HG02588 (cell line): ENCODE measurements at regions not wholly inside any gene's neighbourhood (a gene's known extent, or its start where the extent isn't known, plus 50 kb on each side); places are given as distances from the start of the nearest gene placed in this dataset.
"Not testable (repeated sequence)": the region's sequence is repeated elsewhere in the genome, so short reads cannot be mapped to it uniquely, and the experiment has no call there.

Experiments used
- ATAC-seq: cut with Tn5 transposase; IDR thresholded peaks from one replicate; pipeline ENCODE4 v1.9.1; 2021; ENCODE audit warnings: mild to moderate bottlenecking, moderate library complexity; ENCODE audit not compliant: unreplicated experiment

DNA sequence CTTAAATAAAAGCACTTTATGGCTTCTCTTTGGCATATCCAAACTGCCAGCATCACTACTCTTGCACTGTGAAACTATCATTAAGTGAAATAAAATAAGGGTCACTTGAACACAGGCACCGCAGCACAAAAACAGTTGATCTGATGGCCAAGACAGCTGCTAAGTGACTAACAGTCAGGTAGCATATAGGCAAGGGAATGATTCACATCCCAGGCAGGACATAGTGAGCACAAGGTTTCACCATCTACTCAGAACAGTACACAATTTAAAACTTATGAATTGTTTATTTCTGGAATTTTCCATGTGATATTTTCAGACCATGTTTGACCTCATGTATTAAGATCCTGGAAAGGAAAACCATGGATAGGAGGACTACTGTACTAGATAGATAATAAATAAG, 214.2 kb downstream of the MREG start:
- ATAC-seq: no peak

DNA sequence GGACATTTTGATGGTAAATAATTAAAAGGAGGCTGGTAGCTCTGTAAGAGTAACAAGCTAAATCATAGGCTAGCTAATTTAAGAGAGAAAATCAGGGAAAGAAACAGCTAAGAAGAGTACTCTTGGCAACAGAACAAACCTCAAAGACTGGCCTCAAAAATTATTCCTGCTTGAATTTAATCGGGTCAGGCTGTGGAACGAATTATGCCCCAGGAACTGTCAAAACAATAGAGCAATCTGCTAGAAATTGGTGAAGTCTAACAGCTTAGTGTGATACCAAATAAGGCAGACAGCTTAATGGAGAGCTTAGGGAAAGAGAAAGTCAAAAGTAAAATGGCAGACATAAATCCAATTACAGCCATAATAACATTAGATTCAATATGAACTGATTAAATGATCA, 215.7 kb downstream of the MREG start:
- ATAC-seq: no peak

DNA sequence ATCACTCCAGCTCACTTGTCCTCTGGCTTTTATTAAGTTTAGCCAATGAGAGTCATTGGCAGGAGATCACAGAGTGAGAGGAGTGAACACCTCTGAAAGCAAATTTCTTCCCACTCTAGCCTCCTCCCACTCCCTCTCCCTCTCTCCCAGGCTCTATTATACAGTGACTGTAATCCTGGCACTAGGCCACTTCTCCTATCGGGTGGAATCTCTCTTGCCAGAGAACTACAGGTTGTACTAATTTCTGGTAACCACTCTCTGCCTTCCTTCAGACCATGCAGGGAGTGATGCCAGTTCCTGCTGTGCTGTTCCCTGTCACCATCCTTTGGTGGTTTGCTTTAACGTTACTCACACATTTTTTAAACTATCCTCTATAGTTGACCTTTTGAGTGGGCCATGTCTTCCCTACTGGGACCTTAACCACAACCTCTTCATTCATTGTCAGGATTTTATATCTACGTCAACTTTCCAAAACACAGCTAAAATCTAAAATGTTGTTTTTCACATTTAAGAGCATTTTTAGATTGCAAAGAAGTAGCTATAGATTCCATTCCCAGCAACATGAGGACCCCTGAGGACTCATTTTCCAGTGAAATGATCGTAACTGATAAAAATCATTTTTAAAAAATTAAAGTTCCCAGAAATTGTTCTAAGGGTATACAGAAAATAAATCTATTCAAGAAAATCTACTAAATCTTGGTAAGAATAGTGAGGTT, 217.1 kb downstream of the MREG start:
- no peak for ATAC-seq

DNA sequence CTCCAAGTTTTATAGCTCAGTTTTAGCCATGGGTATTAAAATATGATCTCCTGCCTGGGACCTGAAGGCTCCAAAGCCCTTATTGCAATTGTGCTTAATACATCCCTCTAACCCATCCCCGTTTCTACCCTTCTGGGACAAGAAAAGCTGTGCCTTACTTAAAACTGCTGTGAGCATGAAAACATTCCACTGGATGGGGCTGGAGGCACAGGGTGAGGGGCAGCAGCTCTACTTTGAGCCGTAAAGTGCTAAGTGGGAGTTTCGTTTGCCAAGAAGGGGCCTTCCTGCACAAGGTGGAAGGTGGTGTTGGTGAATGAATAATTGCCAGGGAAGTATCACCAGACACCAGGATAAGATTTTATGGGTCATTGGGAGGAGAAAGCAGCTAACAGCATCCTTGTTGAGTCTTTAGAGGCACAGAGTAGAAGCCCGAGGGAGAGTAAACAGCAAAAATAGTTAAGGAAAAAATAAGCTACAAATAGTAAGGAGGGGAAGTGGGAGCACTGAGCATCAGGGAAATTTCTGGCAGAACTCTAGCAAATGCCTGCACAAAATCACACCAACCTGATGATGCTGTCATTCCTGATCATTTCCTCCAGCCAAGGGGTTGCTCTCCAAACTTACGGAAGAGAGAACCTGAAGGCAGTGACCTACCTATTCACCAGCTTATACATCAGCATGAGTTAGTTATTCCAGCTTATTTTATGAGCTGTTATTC, 218.4 kb downstream of the MREG start:
- no peak for ATAC-seq

DNA sequence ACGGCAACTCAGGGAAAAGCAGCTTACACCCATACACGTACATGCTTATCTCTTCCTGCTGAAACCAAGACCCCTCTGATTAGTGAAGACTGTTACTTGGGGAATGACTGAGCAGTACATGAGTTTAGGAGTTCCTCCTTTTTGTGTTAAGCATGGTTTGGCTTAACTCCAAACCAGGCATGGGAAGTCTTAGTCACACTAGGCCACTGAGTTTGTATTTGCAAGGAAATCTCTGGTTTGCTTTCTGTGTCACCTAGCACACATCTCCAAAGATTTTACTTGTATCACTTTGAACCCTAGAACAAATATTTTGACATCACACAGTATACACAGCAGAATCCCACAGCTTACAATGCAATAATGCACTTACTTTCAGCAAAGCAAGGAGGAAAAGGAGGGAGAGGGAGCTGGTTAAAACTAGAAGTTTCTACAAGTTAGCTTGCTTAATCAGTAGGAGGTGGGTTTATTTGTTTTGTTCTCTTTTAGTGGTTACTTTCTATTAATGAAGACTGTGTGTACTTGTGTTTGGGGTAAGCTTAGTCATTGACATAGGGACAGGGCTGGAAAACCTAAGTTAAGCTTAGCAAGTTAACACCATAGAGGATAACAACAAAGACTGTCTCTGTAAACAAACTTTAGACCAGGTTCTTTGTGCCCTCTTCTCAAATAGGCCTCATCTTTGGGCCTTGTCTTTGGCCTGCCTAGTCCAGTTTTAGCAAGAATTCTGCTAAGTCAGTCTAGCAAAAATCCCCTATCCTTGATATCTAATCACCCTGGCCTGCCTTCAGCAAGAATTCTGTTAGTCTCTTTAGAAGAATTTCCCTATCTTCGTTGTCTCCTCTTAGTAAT, 219.4 kb downstream of the MREG start:
- peak; percentile 42 for ATAC-seq

DNA sequence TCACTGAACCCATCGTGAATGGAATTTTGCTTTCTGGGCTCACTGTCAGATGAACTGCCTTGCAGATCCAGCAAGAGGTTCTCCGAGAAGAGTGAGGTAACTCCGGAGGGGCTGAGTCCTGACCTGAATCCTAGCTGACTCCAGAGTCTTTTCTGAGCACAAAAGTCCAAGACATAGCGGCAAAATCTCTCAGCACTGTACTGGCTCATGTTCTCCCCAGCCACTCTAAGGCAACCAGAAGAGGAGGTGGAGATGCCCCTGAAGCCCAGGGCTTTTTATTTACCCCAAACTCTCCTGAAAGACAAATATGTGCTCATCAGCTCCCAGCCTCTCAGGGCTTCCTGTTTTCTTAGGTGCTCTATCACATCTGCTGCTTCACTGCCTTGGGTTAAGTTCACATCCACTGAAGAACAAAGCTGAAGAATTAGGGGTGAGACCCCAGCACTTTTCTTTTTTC, 221.8 kb downstream of the MREG start:
- ATAC-seq: no peak

DNA sequence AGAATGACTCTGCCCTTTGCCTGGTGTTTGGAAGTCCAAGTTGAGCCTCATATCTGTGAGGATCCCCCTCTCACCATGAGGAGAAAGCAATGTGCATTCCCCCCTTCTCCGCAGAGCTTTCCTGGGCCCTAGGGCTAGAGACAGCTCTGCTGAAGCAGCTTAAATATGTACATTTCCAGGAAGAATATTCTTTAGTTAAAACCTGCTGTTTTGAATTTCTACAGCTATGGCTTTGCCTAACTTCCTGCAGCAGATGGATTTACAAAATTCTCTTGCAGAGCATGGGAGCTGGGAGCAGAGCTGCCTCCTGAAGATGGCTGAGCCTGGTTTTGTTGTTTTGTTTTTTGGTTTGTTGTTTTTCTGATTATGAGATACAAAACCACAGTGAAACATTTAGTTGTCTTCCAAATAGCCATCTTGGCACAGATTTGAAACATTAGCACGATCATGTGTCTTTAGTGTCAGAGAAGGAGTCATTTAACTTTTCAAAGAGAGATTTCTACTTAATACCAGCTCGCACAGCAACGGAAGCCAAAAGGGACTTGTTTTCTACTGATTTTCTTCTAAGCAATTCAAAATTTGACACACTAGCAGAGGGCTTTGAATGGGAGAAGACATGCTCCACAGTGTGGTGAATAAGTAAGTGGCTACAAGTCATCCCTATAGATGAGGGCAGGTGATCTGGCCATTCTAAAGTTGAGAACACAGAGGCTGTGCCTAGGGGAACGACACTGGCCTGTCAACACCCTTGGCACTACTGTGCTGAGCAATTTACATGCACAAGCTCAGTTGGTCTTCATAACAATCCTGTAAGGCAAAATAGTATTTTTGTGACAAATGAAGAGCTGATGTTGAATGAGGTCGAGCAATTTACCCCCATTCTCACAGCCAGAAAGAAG, 222.6 kb downstream of the MREG start:
- no peak for ATAC-seq

DNA sequence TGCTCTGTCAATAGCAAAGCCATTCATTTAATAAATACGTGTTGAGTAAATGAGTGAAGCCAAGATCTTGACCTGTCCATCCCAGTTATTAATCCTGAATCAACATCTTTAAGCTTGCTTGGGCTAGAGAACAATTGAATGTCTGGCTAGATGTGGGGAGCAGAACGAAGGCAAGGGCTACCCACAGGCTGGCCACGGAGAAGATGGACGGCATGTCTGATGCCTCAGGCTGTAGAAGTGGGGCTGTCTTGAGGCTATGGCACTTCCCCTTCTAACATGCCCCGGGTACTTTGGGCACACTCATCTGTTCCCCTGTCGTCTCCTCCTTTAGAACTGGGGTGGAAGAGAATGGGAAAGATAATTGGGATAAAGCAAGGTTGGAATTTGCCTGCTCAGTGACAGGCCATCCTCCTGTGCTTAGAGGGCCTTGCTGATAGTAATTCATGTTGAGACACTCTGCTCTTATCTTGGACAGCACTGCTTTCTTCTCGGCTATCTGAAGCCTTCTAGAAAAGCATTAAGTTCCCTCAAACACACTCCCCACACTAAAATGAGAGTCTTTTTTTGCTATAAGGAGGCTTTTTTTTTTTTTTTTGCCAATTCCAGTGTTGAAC, 225.7 kb downstream of the MREG start:
- ATAC-seq: no peak

DNA sequence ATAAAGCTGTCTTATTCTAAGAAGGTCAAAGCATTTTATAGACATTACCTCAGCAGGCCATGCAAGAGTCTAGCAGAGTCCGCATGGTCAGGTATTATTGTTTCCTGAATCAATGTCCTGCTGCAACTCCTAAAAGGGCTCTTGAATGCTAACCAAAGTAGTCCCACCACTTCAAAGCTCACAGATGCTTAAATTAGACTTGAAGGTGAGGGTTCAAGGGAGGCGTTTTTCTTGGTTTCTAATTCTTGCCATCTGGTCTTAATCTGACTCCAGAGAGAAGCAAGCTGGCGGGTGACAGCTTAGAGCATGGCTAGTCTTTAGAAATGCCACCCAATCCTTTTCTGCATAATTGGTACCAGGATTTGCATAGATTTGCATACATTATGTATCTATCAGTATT, 226.3 kb downstream of the MREG start:
- ATAC-seq: no peak

DNA sequence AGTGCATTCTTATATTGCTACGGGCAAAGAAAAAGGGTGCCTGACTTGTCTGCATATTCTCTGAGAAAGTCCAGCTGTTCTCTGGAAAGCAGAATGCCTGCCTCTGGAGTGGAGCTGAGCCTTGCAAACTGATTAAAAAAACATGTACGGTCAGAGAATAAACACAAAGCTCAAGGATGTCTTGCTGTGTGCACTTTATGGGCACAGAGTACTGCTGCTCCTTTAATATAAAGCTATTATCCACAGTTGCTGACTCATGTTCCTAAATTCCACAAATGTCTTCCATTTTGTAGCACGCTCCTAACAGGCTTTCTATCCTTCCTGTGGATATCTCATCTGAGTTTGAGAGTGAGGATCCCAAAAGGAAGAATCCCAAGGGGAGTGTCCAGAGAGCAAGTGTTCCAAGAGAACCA, 229.0 kb downstream of the MREG start:
- ATAC-seq: no peak

DNA sequence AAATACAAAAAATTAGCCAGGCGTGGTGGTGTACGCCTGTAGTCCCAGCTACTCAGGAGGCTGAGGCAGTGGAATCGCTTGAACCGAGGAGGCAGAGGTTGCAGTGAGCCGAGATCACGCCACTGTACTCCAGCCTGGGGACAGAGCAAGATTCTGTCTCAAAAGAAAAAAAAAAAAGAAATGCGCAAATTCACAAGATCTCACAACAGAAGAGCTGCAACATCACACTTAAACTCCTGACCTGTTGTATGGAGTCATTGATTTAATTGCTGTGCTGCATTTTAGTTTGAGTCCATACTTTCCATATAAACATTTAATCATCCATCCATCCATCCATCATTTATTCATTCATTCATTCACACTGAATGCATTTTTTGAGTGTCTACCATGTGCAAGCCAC, 229.7 kb downstream of the MREG start:
- ATAC-seq: not testable (repeated sequence)

DNA sequence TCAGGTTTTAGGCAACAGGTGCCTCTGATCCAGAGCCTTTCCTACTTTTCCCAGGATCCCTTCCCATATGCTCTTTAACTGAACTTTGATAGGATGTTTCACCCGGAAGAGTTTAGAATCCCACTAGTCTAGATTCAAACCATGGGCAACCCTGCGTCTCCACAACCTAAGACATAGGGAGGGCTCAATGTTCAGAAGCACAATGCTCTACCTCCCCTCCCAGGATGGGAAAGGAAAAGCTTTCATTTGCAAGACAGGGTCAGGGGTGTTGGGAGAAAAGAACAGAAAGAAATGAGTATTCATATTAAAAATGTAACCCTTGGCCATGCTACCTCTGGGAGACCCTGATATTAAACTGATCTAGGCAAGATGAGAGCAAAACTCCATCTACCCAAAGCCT, 230.4 kb downstream of the MREG start:
- no peak for ATAC-seq

DNA sequence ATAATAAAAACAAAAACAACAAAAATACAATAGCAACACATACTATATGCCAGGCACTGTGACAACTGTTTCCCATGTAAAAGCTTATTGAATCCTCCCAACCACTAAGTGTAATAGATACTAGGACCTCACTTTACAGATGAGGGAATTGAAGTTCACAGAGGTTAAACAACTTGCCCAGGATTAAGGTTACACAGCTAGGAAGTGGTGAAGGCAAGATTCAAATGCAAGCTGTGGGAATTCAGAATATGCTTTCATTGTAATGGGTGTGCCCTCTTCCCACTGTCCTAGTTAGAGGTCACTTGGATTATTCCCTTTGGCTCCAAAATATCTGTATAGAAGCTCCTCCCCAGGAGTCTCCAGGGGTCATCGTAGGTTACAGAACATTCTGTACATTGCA, 231.1 kb downstream of the MREG start:
- no peak for ATAC-seq

DNA sequence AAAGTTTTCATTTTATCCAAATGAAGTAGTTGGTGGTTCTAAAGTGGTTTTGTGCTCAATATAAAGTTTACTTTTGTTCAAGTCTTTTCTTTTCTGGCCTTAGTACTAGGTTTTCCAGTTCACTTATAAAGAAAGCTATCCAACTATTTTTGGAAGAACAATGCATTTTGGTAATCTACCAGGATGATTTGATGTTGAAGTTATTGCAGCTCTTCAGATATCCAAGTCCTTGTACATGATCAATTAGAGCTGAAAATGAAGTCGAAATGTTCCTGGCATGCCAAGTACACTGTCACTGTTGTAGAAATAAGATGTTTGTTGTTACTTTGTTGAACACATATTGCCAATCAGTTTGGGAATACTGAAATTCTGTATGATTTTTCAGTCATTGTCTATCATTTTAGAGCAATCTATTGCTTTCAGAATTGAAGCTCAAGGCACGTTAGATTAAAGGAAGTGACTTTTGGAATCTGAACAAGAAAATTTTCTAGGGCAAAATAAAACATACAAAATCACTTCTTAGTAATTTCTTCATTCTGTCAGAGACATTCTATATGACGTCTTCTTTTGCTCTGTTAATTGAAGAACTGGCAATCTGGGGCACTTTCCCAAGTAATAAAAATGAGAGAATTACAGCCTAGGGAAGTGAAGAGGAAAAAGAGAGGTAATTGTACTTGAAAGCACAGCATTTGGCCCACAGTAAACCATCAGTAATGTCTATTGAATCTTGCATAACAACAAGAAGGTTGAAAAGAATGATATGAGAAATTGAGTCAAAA, 232.3 kb downstream of the MREG start:
- no peak for ATAC-seq

DNA sequence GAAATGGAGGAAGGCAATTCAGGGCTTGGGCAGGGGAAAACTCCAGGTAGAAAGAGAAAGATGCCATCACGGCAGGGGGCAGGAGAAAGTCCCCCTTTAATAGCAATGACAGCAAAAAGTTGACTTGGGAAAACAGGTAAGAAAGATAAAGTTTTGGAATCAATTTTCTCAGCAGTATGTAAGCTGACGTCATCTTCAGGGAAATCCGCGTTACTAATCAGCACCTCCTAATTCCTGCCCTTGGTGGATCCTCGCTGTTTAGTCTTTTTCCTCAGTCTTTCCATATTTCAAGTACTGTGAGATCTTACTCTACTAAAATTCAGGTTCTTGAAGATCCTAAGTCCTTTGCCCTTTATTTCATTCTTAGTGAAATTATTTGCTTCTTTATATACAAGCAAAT, 233.0 kb downstream of the MREG start:
- no peak for ATAC-seq

DNA sequence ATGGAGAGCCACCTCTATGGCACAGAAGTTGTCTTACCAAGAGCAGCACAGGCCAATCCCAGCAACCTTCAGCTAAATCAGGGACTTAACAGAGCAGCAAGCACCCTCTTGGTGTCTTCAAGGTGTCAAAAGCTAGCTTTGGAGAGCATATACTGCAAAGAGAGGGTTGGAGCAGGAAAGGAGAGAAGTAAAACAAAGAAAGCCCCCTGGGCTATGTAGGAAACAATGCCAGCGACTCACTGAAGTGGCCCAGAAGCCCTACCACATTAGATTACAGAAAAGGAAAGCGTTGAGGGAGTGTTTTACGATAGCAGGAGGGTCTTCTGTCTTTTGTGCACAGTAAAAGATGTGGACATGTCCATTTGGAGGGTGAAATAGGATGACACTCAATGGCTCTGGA, 233.4 kb downstream of the MREG start:
- no peak for ATAC-seq

DNA sequence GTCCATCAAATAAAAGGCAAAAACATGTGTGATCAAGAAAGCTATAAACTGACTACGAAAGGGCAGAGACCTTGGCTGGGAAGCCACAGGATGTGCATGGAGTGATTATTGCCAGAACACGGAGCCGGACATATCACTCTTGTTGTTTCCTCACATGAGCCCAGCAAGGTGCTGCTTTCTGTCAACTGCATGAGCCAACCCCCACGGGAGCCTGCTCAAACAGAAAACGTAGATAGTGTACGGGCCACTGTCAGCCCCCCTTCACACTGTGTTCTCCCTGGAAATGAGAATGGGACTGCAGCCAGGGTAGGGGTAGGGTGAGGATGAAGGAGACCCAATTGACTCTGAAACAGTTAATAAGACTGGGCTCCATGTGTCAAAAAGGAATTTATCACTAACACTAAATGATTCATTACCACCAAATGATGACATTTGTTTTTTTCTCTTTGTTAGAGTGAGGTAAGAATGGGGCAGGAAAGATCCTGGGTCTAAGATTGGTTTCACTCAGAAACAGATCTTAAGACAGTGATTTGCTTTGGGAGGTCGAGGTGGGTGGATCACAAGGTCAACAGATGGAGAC, 235.8 kb downstream of the MREG start:
- no peak for ATAC-seq

DNA sequence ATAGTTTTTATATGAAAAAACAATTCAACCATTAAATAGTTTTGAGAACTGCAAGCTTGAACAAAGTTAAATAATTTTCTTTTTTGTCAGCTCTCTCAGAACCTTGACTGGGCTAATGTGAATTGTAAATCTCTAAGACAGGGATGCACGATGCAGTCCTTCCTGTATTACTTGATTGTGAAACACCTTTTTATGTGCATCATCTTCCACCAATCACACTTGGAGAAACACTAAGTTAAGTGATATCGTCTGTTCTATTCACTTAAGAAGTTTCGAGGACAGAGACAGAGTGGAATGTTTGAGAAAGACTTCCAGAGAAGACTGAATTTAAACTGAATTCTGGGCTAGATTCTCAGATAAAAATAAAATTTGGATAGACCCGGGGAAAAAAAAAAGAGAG, 238.2 kb downstream of the MREG start:
- no peak for ATAC-seq

DNA sequence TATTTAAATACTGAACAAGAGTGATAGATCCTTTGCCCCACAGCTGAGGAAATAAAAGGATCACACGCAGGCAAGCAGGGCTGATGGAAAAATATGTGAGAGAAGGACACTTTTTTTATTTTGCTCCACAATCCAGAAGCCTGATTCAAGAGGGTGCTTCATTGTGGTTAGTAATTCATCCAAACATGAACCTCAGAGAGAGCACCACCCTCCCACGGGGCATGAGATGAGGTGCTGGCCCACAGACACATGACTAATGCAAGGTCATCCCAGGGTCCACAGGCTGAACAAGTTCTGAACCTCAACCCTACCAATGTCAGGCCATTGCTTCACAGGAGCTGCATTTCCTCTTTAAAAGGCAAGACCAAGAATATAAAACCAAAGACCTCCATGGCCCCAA, 239.6 kb downstream of the MREG start:
- ATAC-seq: no peak
